ENCODE measurements at regions not wholly inside any gene's neighbourhood (a gene's known extent, or its start where the extent isn't known, plus 50 kb on each side); places are given as distances from the start of the nearest gene placed in this dataset.

DNA sequence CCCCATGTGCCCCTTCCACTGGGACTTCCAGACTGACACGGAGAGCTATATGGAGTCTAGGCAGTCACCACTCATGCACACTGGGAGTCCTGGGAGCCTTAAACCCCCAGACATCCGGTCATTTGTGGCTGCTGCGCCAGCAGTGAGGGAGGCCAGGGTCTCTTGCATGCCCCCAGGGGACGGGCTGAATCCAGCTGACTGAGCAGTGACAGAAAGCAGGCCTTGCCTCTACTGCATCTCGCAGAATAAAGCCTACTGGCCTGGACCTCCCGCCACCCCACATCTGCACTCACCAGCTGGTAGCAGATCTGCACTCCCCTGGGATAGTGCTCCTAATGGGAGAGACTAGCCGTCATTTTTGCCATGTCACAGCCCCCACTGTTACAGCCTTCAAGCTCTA is 1234.2 kb downstream of the FAM133A start:
- no peak for DNase-seq (ENCODE audit: low spot score, unreplicated experiment)
- no peaks in the 10 kb centered on the region for H3K9me3 Mint-ChIP-seq (ENCODE audit: low read depth)
- no peaks in the 10 kb centered on the region for H3K4me1 Mint-ChIP-seq (ENCODE audit: low read depth)
- no peaks in the 10 kb centered on the region for H3K36me3 Mint-ChIP-seq (ENCODE audit: insufficient read depth)
- no peak overlapping the region for H3K27ac Mint-ChIP-seq
- no peaks in the 10 kb centered on the region for H3K27me3 Mint-ChIP-seq
- TF ChIP-seq, protein P1, sequence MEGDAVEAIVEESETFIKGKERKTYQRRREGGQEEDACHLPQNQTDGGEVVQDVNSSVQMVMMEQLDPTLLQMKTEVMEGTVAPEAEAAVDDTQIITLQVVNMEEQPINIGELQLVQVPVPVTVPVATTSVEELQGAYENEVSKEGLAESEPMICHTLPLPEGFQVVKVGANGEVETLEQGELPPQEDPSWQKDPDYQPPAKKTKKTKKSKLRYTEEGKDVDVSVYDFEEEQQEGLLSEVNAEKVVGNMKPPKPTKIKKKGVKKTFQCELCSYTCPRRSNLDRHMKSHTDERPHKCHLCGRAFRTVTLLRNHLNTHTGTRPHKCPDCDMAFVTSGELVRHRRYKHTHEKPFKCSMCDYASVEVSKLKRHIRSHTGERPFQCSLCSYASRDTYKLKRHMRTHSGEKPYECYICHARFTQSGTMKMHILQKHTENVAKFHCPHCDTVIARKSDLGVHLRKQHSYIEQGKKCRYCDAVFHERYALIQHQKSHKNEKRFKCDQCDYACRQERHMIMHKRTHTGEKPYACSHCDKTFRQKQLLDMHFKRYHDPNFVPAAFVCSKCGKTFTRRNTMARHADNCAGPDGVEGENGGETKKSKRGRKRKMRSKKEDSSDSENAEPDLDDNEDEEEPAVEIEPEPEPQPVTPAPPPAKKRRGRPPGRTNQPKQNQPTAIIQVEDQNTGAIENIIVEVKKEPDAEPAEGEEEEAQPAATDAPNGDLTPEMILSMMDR (IDR thresholded peaks at IDR 0.05; ENCODE audit: unreplicated experiment) = no peak
- no peak overlapping the region for H3K4me3 Mint-ChIP-seq (ENCODE audit: low read depth)

DNA sequence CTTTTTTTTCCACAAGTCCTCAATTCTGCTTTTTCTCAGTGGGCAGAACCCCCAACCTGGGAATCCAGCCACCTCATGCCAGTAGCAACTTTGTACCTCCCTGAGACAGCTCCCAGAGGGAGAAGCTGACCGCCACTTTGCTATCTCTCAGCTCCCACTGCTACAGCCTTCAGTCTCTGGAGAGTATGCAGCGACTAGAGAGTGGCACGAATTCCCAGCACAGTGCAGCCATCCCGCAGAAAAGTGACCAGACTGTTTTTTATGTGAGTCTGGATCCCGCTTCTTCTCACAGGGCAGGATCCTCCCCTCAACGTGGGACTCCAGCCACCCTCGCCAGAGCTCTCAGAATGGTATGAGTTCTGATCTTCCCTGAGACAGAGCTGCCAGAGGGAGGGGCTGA is 1234.6 kb downstream of the FAM133A start:
- Mint-ChIP-seq H3K9me3 (ENCODE audit: low read depth) (no peaks in the 10 kb centered on the region), H3K36me3 (ENCODE audit: insufficient read depth) (no peaks in the 10 kb centered on the region), H3K27me3 (no peaks in the 10 kb centered on the region), H3K4me3 (ENCODE audit: low read depth) (no peak overlapping the region), H3K4me1 (ENCODE audit: low read depth) (no peaks in the 10 kb centered on the region), H3K27ac (no peak overlapping the region)
- TF ChIP-seq, protein P1 (IDR thresholded peaks at IDR 0.05; ENCODE audit: unreplicated experiment) = no peak
- DNase-seq (ENCODE audit: low spot score, unreplicated experiment) = no peak

DNA sequence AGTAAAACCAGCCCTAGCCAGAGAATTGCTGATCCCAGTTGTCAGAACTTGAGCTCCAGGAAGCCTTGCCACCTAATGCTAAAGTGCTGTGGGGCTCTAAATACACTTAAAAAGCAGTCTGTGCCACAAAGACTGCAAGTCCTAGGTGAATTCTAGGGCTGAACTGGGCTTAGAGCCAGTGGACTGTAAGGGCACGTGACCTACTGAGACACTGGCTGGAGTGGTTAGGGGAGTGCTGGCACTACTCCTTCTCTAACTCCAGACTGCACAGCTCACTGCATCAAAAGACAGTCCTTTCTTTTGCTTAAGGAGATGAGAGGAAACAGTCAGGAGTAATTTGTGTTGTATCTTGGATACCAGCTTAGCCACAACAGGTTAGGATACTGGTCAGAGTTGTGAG is 1240.2 kb downstream of the FAM133A start:
- H3K36me3 Mint-ChIP-seq (ENCODE audit: insufficient read depth) = no peaks in the 10 kb centered on the region
- H3K9me3 Mint-ChIP-seq (ENCODE audit: low read depth) = no peaks in the 10 kb centered on the region
- no peaks in the 10 kb centered on the region for H3K4me1 Mint-ChIP-seq (ENCODE audit: low read depth)
- H3K27ac Mint-ChIP-seq = no peak overlapping the region
- no peaks in the 10 kb centered on the region for H3K27me3 Mint-ChIP-seq
- H3K4me3 Mint-ChIP-seq (ENCODE audit: low read depth) = no peak overlapping the region
- no peak for DNase-seq (ENCODE audit: low spot score, unreplicated experiment)
- TF ChIP-seq, protein P1 (IDR thresholded peaks at IDR 0.05; ENCODE audit: unreplicated experiment) = no peak

DNA sequence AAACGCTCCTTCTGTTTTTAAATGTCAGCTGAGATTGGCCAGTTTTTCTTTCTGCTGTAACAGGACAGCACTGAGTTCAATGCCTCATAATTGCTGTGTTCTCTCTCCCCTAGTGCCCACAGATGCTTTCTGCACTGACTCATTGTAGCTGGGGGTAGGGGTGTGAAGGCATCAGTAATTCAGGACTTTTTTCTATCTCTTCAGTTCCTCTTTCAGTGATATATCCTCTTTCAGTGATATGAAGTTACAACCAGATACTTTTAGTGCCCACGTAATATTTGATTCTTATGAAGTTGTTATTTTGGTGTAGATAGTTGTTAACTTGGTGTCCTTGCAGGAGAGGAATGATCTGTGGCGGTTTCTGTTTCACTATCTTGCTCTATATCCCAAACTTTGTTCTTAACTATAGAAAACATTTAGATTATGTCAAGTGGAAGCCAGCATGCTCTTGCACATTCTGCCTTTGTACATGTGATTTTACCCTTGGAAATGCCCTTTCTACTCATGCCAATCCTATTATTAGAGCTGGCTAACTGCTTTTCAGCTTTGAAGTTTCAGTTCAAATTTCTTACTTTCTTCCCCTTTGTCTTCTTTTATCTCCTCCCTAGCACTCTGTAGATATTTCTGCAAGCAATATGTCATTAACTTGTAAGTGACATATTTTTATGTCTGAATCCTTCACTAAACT is 1258.4 kb downstream of the FAM133A start:
- no peak for DNase-seq (ENCODE audit: low spot score, unreplicated experiment)
- H3K36me3 Mint-ChIP-seq (ENCODE audit: insufficient read depth) = peaks cover 4% of the 10 kb centered on the region
- TF ChIP-seq, protein P1 (IDR thresholded peaks at IDR 0.05; ENCODE audit: unreplicated experiment) = no peak
- no peak overlapping the region for H3K4me3 Mint-ChIP-seq (ENCODE audit: low read depth)
- H3K9me3 Mint-ChIP-seq (ENCODE audit: low read depth) = peaks cover 15% of the 10 kb centered on the region
- no peak overlapping the region for H3K27ac Mint-ChIP-seq
- H3K27me3 Mint-ChIP-seq = no peaks in the 10 kb centered on the region
- H3K4me1 Mint-ChIP-seq (ENCODE audit: low read depth) = peaks cover 4% of the 10 kb centered on the region

DNA sequence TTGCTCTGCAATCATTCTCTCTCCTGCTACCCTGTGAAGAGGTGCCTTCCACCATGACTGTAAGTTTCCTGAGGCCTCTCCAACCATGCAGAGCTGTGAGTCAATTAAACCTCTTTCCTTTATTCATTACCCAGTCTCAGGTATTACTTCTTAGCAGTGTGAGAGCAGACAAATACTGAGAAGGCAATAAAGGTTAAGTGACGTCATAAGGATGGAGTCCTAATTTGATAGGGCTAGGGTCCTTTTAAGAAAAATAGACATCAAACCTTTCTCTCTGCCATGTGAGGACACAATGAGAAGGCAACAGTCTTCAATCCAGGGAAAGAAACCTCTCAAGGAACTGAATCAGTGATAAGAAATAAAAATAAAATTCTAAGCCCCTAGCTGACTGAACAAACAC is 1262.7 kb downstream of the FAM133A start:
- H3K36me3 Mint-ChIP-seq (ENCODE audit: insufficient read depth) = peaks cover 4% of the 10 kb centered on the region
- peak overlapping the region; percentile 51 for H3K27ac Mint-ChIP-seq
- H3K9me3 Mint-ChIP-seq (ENCODE audit: low read depth) = peaks cover 18% of the 10 kb centered on the region
- no peak overlapping the region for H3K4me3 Mint-ChIP-seq (ENCODE audit: low read depth)
- TF ChIP-seq, protein P1 (IDR thresholded peaks at IDR 0.05; ENCODE audit: unreplicated experiment) = no peak
- DNase-seq (ENCODE audit: low spot score, unreplicated experiment) = no peak
- peaks cover 8% of the 10 kb centered on the region for H3K4me1 Mint-ChIP-seq (ENCODE audit: low read depth)
- H3K27me3 Mint-ChIP-seq = no peaks in the 10 kb centered on the region
